HG02938 (cell line): ENCODE measurements at regions not wholly inside any gene's neighbourhood (a gene's known extent, or its start where the extent isn't known, plus 50 kb on each side); places are given as distances from the start of the nearest gene placed in this dataset.
A peak's percentile ranks its signal among the peaks of the same experiment; 100 is the strongest.

Experiments
- ATAC-seq: cut with Tn5 transposase; IDR thresholded peaks from one replicate; pipeline ENCODE4 v1.9.1; 2021; ENCODE audit warnings: mild to moderate bottlenecking, moderate library complexity; ENCODE audit not compliant: unreplicated experiment

GRCh38 chr3:30258426-30259392 is 347.7 kb upstream of the TGFBR2 start:
- no peak for ATAC-seq

- ATAC-seq = no peak
Measured at GRCh38 chr3:30259730-30260129, 346.7 kb upstream of the TGFBR2 start.

GRCh38 chr3:30260762-30261161 is 345.6 kb upstream of the TGFBR2 start:
- no peak for ATAC-seq

GRCh38 chr3:30263238-30263924 is 343.0 kb upstream of the TGFBR2 start:
- no peak for ATAC-seq

- ATAC-seq = no peak
Measured at GRCh38 chr3:30263925-30264313, 342.5 kb upstream of the TGFBR2 start.

- ATAC-seq = no peak
Measured at GRCh38 chr3:30266524-30266923, 339.9 kb upstream of the TGFBR2 start.

- no peak for ATAC-seq
Measured at GRCh38 chr3:30268288-30268687, 338.1 kb upstream of the TGFBR2 start.

- peak; percentile 86 for ATAC-seq
Measured at GRCh38 chr3:30269751-30270445, 336.5 kb upstream of the TGFBR2 start.

GRCh38 chr3:30271781-30272180 is 334.6 kb upstream of the TGFBR2 start:
- no peak for ATAC-seq

- no peak for ATAC-seq
Measured at GRCh38 chr3:30273304-30274072, 332.9 kb upstream of the TGFBR2 start.

- ATAC-seq = no peak
Measured at GRCh38 chr3:30277494-30277893, 328.9 kb upstream of the TGFBR2 start.

GRCh38 chr3:30281526-30281925 is 324.9 kb upstream of the TGFBR2 start:
- ATAC-seq = no peak

- ATAC-seq = no peak
Measured at GRCh38 chr3:30282154-30282696, 324.2 kb upstream of the TGFBR2 start.

GRCh38 chr3:30285188-30286006 is 321.0 kb upstream of the TGFBR2 start:
- ATAC-seq = no peak

- ATAC-seq = no peak
Measured at GRCh38 chr3:30286007-30286669, 320.3 kb upstream of the TGFBR2 start.

GRCh38 chr3:30286811-30287210 is 319.6 kb upstream of the TGFBR2 start:
- no peak for ATAC-seq

- no peak for ATAC-seq
Measured at GRCh38 chr3:30288830-30289229, 317.6 kb upstream of the TGFBR2 start.

GRCh38 chr3:30289324-30289723 is 317.1 kb upstream of the TGFBR2 start:
- no peak for ATAC-seq

- ATAC-seq = no peak
Measured at GRCh38 chr3:30289766-30290165, 316.6 kb upstream of the TGFBR2 start.
